Stimulated activated CD8-positive, alpha-beta memory T cell treated with anti-CD3 and anti-CD28 coated beads, Interleukin-7, amount 100 ng/mL, for 48 hours (primary cell): ENCODE measurements at regions not wholly inside any gene's neighbourhood (a gene's known extent, or its start where the extent isn't known, plus 50 kb on each side); places are given as distances from the start of the nearest gene placed in this dataset.
A peak's percentile ranks its signal among the peaks of the same experiment; 100 is the strongest.

Experiments used
- DNase-seq, 2 donors: peaks; one replicate each; pipeline ENCODE4 v3.0.0-alpha.2; 2020; ENCODE audit warnings: low read depth in 1 of 2; ENCODE audit errors: extremely low read depth in 1 of 2

DNA sequence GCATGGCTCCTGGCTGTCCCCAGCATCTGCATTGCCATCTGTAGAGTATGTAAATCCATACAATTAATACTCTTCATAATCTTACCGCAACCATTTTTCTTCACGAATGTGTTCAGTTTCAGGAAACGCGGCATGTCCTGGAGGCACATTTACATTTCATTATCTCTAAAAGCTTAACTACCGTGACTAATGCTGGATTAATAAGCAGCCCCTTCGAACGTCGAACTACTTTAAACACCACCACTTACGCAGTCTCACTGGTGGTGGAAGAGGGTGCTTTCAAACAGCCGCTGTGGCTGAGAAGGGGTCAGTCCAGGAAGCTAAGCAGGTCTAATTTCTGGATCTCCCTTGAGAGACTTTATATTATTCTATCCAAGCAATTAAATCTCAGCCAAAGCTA lies 85.6 kb downstream of the C5orf15 start:
- DNase-seq, result no peak

DNA sequence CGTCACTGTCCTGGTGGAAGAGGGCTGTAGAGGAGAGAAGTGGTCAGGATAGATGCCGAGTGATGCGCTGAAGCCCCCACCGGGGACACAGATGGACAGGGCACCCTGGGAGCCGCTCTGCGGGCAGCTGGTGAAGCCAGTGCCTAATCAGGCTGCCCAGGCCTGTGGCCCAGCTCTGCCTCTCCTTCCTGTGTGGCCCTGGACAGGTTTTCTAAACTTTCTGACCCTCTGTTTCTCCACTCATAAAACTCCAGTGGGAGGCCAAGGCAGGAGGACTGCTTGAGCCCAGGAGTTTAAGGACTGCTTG lies 86.1 kb downstream of the C5orf15 start:
- no peak for DNase-seq

GRCh38 chr5:133881576-133882388 lies 86.6 kb downstream of the C5orf15 start:
- DNase-seq, result no peak

GRCh38 chr5:133878236-133878555 lies 90.2 kb downstream of the C5orf15 start:
- DNase-seq, result no peak

GRCh38 chr5:133877351-133878235 lies 90.8 kb downstream of the C5orf15 start:
- DNase-seq, result no peak

DNA sequence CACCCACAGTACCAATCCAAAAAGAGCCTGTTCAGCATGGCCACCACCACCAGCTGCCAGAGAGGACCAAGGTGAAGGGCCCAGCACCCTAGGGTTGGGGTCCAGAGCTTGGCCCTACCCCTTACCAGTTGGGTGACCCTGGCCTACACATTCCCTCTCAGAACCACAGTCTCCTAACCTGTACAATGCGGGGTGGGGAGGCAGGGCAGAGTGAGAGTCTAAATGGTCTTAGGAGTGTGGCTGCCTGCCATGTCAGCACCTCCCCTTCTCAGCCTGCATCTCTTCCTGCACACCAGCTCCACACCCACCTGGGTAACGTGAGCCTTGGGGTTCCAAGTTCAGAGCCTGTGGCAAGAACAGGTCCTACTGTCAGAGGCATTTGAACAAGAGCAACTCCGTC lies 92.2 kb downstream of the C5orf15 start:
- no peak for DNase-seq

DNA sequence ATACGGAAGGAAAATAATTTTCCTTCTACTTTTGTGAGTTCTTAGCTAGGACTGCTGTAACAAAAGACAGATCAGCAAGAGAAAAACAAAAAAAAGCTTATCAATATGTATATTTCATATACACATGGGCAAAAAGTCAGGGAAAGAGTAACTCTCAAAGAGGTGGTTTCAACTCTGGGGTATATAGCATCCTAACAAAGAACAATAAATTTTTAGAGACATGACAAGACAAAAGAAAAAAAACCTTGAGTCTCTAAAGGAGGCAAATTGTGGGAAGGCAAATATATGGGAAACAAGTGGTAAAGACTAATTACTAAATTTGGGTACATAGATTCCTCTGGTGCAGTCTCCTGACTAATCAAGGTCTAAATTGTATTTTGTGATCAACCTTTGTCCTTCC lies 93.2 kb downstream of the C5orf15 start:
- no peak for DNase-seq

- no peak for DNase-seq
Observed at GRCh38 chr5:133873449-133873848, 95.0 kb downstream of the C5orf15 start.

DNA sequence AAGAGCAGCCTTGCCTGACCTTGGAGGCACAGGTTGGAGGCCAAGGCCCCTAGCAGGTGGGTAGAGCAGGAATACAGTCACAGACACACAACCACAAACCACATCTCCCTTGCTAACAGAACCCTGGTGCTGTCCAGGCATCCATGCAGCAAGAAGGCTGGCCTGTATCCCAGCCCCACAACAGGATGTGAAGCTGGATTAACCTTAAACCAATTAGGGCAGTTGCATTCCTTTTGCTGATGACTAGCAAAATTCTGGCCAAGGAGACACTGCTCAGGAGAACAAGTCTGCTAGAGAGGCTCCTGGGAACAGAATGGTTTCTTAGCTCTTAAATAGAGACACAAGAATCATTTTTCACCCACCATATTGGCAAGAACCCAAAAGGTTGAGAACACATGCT lies 97.8 kb downstream of the C5orf15 start:
- no peak for DNase-seq

GRCh38 chr5:133869519-133870335 lies 98.7 kb downstream of the C5orf15 start:
- no peak for DNase-seq

GRCh38 chr5:133868946-133869518 lies 99.4 kb downstream of the C5orf15 start:
- peak; percentile 41 to 55 for DNase-seq

DNA sequence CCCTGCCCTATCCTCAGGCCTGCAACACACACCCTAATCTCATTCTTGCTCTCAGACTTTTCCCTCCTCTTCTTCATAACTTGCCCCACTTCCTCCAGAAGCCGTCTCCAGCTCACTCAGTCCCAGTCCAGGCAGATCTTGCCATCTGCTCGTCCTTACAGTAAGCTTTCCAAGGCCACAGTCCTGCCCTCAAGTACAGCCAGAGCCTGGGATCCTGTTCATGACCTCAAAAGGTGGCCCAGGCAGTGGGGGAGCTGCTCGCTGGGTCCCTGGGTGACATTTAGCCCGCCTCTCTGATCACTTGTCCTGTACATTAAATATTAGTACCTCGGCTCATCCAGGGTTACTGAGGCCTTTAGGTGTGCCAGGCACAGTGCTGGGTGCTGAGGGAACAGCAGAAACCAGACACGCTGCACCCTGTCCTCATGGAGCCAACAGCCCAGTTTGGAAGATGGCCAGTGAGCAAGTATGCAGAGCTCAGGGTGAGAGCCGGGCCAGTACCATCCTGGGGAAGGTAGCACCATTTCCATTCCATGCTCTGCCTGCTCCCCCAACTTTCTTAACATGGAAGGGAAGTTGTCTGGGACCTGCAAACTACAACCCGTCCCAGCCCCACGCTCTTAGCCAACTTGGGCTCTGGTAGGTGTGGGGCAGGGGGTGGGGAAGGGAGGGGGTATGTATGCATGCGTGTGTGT lies 100.4 kb downstream of the C5orf15 start:
- no peak for DNase-seq

- no peak for DNase-seq
Observed at GRCh38 chr5:133867341-133867740, 101.1 kb downstream of the C5orf15 start.

DNA sequence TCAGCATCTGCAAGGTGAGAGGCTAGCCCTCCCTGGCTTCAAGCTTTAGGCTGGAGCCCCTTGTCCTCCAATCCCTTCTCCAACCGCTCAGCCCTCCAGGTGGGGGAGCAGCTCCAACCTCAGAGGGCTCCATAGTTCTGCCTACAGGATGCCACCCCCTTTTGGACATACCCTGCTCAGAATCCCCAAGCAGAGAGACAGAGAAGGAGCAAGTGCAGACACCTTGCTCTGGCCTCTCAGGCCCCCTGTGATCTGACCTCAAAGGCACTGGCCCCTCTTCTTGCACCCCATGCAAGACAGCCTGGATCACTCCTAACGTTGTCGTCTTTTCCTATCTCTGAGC lies 101.6 kb downstream of the C5orf15 start:
- DNase-seq, result no peak

DNA sequence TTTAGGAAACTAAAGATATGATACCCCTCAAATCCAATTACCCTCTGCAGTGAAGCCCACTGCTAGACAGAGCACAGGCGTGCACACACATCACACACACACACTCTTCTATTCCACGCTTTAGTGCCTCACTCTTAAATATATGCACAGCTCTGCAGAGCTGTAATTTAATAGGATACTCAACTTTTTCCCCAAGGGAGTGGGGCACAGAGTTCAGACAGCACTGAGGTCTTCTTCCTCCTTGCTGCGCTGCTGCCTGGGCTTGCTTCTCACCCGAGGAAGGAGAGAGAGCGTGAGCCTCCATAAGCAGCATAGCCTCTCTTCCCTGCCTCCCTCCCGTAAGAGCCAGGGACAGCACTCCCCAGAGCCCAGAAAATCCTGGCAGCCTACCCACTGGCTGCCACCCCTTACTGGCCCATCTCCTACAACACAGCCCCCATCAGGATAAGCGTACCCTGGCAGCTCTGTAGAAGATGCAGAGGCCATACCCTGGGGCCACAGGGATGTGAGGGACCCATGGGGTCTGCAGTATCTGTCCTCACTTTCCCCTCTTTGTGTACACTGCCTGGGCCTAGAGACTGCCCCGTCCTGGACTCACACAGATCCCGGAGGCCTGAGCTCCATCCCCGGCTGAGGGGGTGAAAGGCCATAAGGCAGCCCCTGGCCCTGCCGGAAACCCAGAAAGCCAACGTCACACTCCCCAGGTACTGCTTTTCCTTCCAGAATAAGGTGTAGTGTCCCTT lies 102.1 kb downstream of the C5orf15 start:
- no peak for DNase-seq

GRCh38 chr5:133865113-133865512 lies 103.3 kb downstream of the C5orf15 start:
- DNase-seq, result no peak

- DNase-seq, result no peak
Observed at GRCh38 chr5:133864711-133865110, 103.7 kb downstream of the C5orf15 start.

- DNase-seq, result no peak
Observed at GRCh38 chr5:133863857-133864585, 104.4 kb downstream of the C5orf15 start.

DNA sequence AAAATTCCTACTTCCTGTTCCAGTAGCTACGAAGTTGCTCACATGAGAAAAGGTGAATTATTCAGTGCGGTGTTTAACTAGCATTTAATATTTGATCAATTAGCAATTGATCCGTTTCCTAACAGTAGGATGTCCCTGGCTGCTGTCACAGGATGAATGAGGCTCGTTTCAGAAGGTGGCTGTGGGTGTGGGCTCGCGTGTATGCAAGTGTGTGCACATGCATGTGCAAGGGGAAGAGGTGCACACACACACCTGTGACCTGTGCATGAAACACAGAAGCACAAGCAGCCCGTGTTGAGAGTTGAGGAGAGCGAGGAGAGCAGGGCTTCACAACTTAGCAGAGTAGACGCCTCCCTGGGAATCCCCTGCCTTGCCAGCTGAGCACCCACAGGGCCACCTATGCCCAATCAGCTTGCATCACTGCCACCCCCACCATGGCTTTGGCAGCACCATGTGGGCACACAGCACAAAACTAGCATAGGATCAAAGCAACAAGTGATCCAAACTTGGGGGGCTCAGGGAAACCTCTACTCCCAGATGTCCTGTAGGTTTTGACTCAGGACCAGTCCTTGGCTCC lies 107.2 kb downstream of the C5orf15 start:
- DNase-seq, result peak in 1 of 2 donors; percentile 17
